DOHH2 (cell line): ENCODE measurements at regions not wholly inside any gene's neighbourhood (a gene's known extent, or its start where the extent isn't known, plus 50 kb on each side); places are given as distances from the start of the nearest gene placed in this dataset.

ENCODE experiments used
- H3F3A ChIP-seq: fragments of 200-600 bp; sonication (generic), shearing (Covaris generic); 2 replicates; pipeline ENCODE4 v1.6.0; 2016; ENCODE audit warnings: antibody characterized with exemption, mild to moderate bottlenecking; ENCODE audit not compliant: control insufficient read depth, insufficient read depth
- H3K27ac ChIP-seq: fragments of 200-600 bp; sonication (generic); 2 replicates; pipeline ENCODE4 v1.5.1; 2014; ENCODE audit warnings: low read depth, mild to moderate bottlenecking, low read length, moderate library complexity
- H3K27me3 ChIP-seq: fragments of 200-600 bp; sonication (generic); 2 replicates; pipeline ENCODE4 v1.6.1; 2014; ENCODE audit warnings: mild to moderate bottlenecking, low read length, mixed read lengths; ENCODE audit not compliant: control insufficient read depth
- H3K36me3 ChIP-seq: fragments of 200-600 bp; sonication (generic); 2 replicates; pipeline ENCODE4 v1.6.1; 2014; ENCODE audit warnings: mild to moderate bottlenecking, low read length, moderate library complexity, mixed read lengths; ENCODE audit not compliant: control insufficient read depth
- H3K4me1 ChIP-seq: fragments of 200-600 bp; sonication (generic); 2 replicates; pipeline ENCODE4 v1.6.1; 2014; ENCODE audit warnings: mild to moderate bottlenecking, low read length, mixed read lengths; ENCODE audit not compliant: control insufficient read depth
- H3K4me2 ChIP-seq: fragments of 200-600 bp; sonication (generic); 2 replicates; pipeline ENCODE4 v1.6.0; 2014; ENCODE audit warnings: mild to moderate bottlenecking, low read length, moderate library complexity
- H3K4me3 ChIP-seq: fragments of 200-600 bp; sonication (generic); 2 replicates; pipeline ENCODE4 v1.5.1; 2014; ENCODE audit warnings: mild to moderate bottlenecking, low read length, mixed read lengths
- H3K79me2 ChIP-seq: fragments of 200-600 bp; sonication (generic); 2 replicates; pipeline ENCODE4 v1.6.1; 2014; ENCODE audit warnings: mild to moderate bottlenecking, low read length, mixed read lengths; ENCODE audit not compliant: control insufficient read depth
- H3K9me2 ChIP-seq: fragments of 200-600 bp; sonication (generic); replicated peaks from 2 replicates; pipeline ENCODE4 v1.6.1; 2014; ENCODE audit warnings: mild to moderate bottlenecking, low read length, mixed read lengths; ENCODE audit not compliant: control insufficient read depth
- H3K9me3 ChIP-seq: fragments of 200-600 bp; sonication (generic); 2 replicates; pipeline ENCODE4 v1.6.1; 2014; ENCODE audit warnings: antibody characterized with exemption, low read length, mixed read lengths; ENCODE audit not compliant: control insufficient read depth, insufficient read depth
- H4K20me1 ChIP-seq: fragments of 200-600 bp; sonication (generic); 2 replicates; pipeline ENCODE4 v1.6.0; 2014; ENCODE audit warnings: low read depth, mild to moderate bottlenecking, antibody characterized with exemption, low read length, moderate library complexity; ENCODE audit not compliant: control insufficient read depth, insufficient read depth
- EZH2phosphoT487 ChIP-seq: fragments of 200-600 bp; sonication (generic); IDR thresholded peaks from 2 replicates; pipeline ENCODE4 v1.6.1; 2017; ENCODE audit warnings: borderline replicate concordance, mild to moderate bottlenecking, antibody characterized with exemption, low read length, moderate library complexity, mixed read lengths
- TF ChIP-seq, protein P1 (sequence below): fragments of 200-600 bp; sonication (generic); IDR thresholded peaks from one replicate; pipeline ENCODE4 v1.5.1; 2014; ENCODE audit warnings: antibody characterized with exemption, mild to moderate bottlenecking, low read depth, low read length; ENCODE audit not compliant: poor library complexity, severe bottlenecking

DNA sequence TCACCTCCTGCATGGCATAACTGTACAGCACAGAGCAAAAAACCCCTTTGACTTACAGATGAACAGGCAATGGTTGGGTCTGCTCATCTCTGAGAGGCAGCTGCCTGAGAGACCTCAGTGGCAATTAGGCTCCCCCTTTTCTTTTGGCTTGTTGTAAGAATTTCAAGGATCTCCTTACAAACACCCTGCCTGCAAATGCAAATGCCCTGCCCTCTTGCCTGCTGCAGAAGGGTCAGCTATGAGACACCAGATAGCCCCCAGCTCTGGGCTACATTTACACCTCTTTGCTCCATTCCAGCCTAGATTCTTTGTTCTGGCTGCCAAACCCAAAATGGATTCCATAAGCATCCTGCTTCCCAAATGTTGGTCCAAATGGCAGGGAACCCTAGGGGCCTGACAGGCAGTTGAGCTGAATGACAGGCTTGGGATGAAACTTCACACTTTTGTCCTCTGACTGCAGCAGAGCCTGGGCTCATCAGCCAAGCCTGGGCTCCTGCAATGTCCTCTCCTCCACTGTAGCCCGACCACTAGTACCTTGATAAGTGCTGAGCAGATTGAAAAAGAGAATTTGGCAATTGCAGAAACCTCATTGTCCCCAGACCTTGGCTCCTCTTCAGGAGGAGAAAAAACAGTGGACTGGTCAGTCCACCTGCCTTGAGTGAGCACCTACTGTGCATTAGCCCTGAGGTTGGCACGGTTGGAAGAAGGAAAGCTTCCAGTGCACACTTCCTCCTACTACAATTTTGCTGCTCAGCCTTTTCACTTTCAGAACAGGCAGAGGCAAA is 678.3 kb downstream of the BCL11A start:
- peaks cover 4% of the 10 kb centered on the region; the same call in 1 of the 2 replicates for H3K27me3 ChIP-seq
- TF ChIP-seq, protein P1, sequence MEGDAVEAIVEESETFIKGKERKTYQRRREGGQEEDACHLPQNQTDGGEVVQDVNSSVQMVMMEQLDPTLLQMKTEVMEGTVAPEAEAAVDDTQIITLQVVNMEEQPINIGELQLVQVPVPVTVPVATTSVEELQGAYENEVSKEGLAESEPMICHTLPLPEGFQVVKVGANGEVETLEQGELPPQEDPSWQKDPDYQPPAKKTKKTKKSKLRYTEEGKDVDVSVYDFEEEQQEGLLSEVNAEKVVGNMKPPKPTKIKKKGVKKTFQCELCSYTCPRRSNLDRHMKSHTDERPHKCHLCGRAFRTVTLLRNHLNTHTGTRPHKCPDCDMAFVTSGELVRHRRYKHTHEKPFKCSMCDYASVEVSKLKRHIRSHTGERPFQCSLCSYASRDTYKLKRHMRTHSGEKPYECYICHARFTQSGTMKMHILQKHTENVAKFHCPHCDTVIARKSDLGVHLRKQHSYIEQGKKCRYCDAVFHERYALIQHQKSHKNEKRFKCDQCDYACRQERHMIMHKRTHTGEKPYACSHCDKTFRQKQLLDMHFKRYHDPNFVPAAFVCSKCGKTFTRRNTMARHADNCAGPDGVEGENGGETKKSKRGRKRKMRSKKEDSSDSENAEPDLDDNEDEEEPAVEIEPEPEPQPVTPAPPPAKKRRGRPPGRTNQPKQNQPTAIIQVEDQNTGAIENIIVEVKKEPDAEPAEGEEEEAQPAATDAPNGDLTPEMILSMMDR: no peak
- no peak for TF ChIP-seq EZH2phosphoT487
- H3K4me3 ChIP-seq: no peak overlapping the region
- H3K27ac ChIP-seq: no peak overlapping the region
- H3K9me3 ChIP-seq: no peaks in the 10 kb centered on the region
- no peaks in the 10 kb centered on the region for H3K79me2 ChIP-seq
- H3F3A ChIP-seq: no peaks in the 10 kb centered on the region
- no peaks in the 10 kb centered on the region for H3K4me1 ChIP-seq
- no peaks in the 10 kb centered on the region for H4K20me1 ChIP-seq
- H3K36me3 ChIP-seq: no peaks in the 10 kb centered on the region
- no peaks in the 10 kb centered on the region for H3K9me2 ChIP-seq
- H3K4me2 ChIP-seq: no peak overlapping the region

GRCh38 chr2:59874361-59874760 is 679.1 kb downstream of the BCL11A start:
- H3K9me2 ChIP-seq: no peaks in the 10 kb centered on the region
- peaks cover 4% of the 10 kb centered on the region; the same call in 1 of the 2 replicates for H3K27me3 ChIP-seq
- H3K4me3 ChIP-seq: no peak overlapping the region
- TF ChIP-seq, protein P1: no peak
- H3K27ac ChIP-seq: no peak overlapping the region
- no peak overlapping the region for H3K4me2 ChIP-seq
- no peaks in the 10 kb centered on the region for H3K9me3 ChIP-seq
- H3K79me2 ChIP-seq: no peaks in the 10 kb centered on the region
- no peaks in the 10 kb centered on the region for H3K36me3 ChIP-seq
- H4K20me1 ChIP-seq: no peaks in the 10 kb centered on the region
- no peaks in the 10 kb centered on the region for H3F3A ChIP-seq
- H3K4me1 ChIP-seq: no peaks in the 10 kb centered on the region

DNA sequence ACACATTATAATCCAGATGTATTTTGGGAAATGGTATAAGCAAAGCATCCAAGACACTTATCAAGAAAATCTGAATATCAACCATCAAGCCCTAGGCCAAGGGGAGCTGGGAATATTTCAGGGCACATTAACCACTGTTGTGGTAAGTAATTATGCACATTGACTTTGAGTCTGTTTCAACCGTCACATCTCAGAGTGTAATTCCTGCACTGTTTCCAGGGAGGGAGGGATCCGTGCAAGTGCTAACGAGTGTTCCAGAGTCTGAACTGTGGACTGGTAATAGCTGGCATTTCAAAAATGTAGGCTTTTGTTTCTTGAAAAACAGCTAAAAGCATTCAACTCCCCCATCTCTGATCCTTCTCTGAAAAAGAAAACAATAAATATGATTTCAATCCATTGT is 681.6 kb downstream of the BCL11A start:
- Histone ChIP-seq H3K79me2 (no peaks in the 10 kb centered on the region), H3K4me3 (no peak overlapping the region), H3K36me3 (no peaks in the 10 kb centered on the region), H4K20me1 (no peaks in the 10 kb centered on the region), H3K9me2 (no peaks in the 10 kb centered on the region), H3K4me2 (no peak overlapping the region), H3F3A (no peaks in the 10 kb centered on the region), H3K4me1 (no peaks in the 10 kb centered on the region), H3K27ac (no peak overlapping the region), H3K27me3 (peaks cover 4% of the 10 kb centered on the region; the same call in 1 of the 2 replicates), H3K9me3 (no peaks in the 10 kb centered on the region)
- no peak for TF ChIP-seq EZH2phosphoT487
- TF ChIP-seq, protein P1: no peak
